ENCODE measurements at regions not wholly inside any gene's neighbourhood (a gene's known extent, or its start where the extent isn't known, plus 50 kb on each side); places are given as distances from the start of the nearest gene placed in this dataset.
"Not testable (repeated sequence)": the region's sequence is repeated elsewhere in the genome, so short reads cannot be mapped to it uniquely, and the experiment has no call there.

- DNase-seq (ENCODE audit: low spot score) (no peak), ATAC-seq (no peak)
Measured at GRCh38 chr1:214715126-214715525, 112.1 kb downstream of the CENPF start.

DNA sequence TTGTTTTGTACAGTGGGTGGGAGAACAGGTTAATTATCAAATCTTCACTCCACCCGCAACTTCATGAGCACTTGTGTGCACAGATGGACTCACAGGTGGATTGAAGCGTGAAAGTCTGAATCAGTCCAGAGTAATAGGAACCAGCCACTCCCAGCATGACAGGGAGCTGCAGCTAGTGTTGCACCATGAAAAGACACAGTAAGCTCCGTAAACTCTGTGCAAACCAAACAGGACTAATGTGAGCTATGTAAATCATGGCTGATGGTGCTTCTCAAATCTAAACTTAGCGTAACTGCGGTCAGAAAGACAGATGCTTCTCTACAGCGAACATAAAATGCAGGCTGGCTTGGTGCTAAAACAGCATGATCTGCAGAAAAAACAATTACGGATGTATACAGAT, 114.4 kb downstream of the CENPF start:
- DNase-seq (ENCODE audit: low spot score) (no peak), ATAC-seq (no peak)

DNA sequence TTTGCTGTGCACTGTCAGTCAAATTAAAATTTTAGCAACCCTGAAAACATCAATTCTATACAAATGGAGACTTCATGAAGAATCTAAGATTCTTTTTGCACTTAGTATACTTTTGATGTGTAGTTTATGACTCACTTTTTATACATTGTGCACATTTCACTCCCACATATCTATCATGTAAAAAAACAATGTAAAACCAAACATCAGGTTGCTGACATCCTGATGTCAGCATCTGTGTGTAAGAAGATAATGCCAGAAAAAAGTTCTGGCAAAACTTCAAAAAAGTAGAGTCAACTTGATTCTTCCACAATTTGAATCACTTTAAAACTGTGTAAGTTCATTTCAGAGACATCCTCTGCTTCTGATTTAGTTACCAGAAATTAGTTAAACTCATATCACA, 115.7 kb downstream of the CENPF start:
- ATAC-seq (no peak), DNase-seq (ENCODE audit: low spot score) (no peak)

- ATAC-seq (no peak), DNase-seq (ENCODE audit: low spot score) (no peak)
Measured at GRCh38 chr1:214719207-214719606, 116.2 kb downstream of the CENPF start.

DNA sequence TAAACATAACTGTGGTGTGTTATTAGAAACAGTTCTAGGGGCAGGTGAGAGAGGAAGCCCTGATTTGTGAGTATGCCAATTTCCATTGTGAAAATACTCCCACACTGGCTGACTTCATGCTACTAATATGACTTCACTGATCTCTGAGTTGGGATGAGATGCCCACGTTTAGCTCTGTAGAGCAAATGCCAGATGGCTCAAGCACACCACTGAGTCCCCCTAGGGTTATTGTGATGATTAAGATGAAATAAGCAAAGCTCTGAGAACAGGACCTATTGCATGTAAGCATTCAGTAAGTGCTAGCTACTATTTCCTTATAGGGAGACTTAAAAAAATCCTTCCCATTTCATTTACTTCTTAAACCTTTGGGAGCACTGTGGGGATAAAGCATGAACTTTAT, 117.6 kb downstream of the CENPF start:
- ATAC-seq: no peak
- no peak for DNase-seq (ENCODE audit: low spot score)

GRCh38 chr1:214727274-214727673, 124.3 kb downstream of the CENPF start:
- DNase-seq (ENCODE audit: low spot score): no peak
- no peak for ATAC-seq

DNA sequence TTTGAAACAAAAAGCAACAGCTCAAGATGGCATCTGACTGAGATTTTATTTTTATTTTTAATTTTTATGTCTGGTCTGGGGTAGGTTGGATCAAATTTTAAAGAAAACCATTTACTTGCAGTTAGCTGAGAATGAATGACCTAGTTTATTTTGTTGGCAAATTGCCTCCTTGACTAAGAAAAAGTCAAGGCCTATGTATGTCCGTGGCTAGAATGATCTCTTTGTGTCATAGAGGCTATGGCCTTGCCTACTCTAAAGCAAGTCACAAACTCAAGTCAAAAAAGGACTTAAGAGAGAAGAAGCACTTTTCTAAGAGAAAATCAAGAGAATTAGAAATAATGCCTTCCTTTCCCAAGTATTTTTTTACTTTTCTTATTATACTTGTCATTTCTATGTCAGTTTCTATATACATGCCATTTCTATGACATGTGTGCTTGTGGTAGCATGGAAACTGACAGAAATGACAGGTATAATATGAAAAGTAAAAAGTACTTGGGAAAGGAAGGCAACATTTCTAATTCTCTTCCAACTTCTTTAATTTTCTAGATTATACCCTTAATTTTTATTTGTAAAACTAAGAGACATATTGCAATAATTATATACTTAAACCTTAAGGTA, 136.7 kb downstream of the CENPF start:
- DNase-seq (ENCODE audit: low spot score): no peak
- ATAC-seq: no peak

DNA sequence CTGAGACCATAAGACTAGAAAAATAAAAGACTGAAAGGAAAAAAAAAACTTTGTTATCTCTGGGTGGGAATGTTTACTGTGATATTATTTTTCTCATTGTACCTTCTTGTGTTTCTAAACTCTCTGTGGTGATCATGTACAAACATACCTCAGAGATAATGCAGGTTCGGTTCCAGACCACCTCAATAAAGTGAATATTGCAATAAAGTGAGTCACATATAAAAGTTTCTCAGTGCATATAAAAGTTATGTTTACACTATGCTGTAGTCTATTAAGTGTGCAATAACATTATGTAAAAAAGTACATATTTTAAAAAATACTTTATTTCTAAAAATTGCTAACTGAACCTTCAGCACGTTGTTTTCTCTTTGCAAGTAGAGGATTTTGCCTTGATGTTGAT, 137.5 kb downstream of the CENPF start:
- ATAC-seq: no peak

GRCh38 chr1:214747050-214747635, 144.1 kb downstream of the CENPF start:
- DNase-seq (ENCODE audit: low spot score) (no peak), ATAC-seq (no peak)

More for the DNA sequence above, 137.5 kb downstream of the CENPF start:
- DNase-seq (ENCODE audit: low spot score): no peak

- ATAC-seq (no peak), DNase-seq (ENCODE audit: low spot score) (no peak)
Measured at GRCh38 chr1:214753236-214753852, 150.3 kb downstream of the CENPF start.

DNA sequence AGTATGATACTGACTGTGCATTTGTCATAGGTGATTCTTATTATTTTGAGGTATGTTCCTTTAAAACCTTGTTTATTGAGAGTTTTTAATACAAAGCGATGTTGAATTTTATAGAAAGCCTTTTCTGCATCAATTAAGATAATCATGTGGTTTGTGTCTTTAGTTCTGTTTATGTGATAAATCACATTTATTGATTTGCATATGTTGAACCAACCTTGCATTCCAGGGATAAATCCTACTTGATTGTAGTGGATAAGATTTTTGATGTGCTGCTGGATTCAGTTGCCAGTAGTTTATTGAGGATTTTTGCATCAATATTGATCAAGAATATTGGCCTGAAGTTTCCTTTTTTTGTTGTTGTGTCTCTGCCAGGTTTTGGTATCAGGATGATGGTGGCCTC, 158.0 kb downstream of the CENPF start:
- ATAC-seq: no peak
- DNase-seq (ENCODE audit: low spot score): no peak

DNA sequence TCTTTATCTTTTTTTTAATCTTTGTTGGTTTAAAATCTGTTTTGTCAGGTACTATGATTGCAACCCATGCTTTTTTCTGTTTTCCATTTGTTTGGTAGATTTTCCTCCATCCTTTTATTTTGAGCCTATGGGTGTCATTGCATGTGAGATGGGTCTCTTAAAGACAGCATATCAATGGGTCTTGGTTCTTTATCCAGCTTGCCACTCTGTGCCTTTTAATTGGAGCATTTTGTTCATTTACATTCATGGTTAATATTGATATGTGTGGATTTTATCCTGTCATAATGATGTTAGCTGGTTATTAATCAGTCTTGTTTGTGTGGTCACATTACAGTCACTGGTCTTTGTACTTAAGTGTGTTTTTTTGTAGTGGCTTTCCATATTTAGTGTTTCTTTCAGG, 159.9 kb downstream of the CENPF start:
- DNase-seq (ENCODE audit: low spot score): no peak
- ATAC-seq: no peak

DNA sequence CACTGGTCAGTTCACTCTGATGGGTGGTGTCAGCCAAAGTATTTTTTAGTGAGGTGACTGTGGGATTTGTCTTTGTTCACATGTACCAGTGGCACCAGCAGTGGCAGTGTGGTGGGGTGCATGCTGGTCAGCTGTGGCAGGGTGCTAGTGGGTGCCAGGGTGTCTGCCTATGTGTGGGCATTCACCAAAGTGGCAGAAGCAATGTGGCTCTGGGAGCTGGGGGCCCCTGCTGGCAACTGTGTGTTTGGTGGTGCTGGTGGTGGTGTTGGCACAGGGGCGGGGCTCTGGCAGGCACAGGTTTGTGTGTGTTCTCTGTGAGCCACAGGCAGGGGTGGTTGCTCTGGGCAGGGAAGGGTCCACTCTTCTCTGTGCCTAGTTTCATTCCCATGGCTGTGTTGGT, 161.5 kb downstream of the CENPF start:
- no peak for DNase-seq (ENCODE audit: low spot score)
- ATAC-seq: no peak

DNA sequence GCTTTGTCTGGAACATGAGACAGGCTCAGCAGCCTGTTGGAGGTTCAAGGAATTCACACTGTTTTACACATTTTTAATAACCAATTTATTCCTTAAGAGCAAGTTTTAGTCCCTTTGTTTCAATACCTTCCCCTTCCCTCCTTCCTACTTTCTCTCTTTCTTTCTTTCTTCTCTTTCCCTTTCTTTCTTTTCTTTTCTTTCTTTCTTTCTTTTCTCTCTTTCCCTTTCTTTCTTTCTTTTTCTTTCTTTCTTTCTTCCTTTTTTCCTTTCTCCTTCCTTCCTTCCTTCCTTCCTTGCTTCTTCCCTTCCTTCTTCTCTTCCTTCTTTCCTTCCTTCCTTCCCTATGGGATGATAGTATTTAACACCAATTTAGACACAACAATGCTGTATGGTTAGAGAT, 164.2 kb downstream of the CENPF start:
- ATAC-seq (no peak), DNase-seq (ENCODE audit: low spot score) (no peak)

DNA sequence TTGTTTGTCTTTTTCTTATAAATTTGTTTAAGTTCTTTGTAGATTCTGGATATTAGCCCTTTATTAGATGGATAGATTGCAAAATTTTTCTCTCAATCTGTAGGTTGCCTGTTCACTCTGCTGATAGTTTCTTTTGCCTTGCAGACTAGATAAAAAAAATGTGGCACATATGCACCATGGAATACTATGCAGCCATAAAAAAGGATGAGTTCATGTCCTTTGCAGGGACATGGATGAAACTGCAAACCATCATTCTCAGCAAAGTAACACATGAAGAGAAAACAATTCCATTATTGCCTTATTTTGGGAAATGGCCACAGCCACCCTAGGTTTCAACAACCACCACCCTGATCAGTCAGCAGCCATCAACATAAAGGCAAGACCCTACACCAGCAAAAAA, 166.7 kb downstream of the CENPF start:
- not testable (repeated sequence) for DNase-seq (ENCODE audit: low spot score); ATAC-seq

- ATAC-seq (no peak), DNase-seq (ENCODE audit: low spot score) (no peak)
Measured at GRCh38 chr1:214777364-214777763, 174.4 kb downstream of the CENPF start.

- ATAC-seq (no peak), DNase-seq (ENCODE audit: low spot score) (no peak)
Measured at GRCh38 chr1:214791961-214792360, 189.0 kb downstream of the CENPF start.

DNA sequence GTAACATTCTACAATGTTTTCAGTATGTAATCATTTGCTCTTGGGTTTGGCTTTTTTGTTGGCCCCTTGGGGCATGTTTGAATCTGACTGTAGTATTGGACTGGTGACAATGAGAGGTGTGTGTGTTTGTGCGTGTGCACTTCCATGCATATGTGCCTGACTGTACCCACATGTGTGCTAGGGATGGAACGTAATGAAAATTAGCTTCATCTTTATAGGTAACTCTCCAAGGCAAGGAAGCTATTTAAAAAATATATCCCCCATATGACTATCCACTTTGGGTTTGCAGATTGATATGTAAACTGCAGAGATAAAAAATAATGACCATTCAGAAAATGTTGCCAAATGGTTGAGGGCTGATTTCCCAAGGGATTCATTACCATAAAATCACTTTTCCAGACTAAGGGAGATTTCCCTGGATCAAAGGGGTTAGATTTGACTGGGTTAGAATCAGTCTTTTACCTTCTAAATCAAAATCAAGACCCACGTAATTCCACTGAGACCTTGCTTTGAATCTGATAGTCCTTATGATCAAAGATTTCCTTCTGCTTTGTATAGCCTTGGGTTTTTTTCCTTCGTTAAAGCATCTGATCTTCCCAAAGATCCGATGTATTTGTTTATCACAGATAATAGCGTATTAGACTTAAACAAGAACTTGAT, 189.7 kb downstream of the CENPF start:
- ATAC-seq: no peak
- DNase-seq (ENCODE audit: low spot score): no peak

DNA sequence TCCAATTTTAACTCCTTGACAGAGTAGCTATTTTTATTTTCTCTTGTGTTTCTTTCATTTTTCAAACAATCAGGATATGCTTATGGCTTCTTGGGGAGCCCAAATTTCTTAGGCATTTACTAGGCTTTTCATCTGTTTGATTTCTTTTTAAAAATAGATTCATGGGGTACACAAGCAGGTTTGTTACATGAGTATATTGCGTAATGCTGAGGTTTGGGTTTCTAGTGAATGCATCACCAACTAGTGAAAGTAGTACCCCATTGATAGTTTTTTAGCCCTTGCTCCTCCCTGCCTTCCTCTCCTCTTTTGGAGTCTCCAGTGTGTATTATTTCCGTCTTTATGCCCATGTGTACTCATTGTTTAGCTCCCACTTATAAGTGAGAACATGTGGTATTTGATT, 190.7 kb downstream of the CENPF start:
- ATAC-seq: no peak
- no peak for DNase-seq (ENCODE audit: low spot score)

DNA sequence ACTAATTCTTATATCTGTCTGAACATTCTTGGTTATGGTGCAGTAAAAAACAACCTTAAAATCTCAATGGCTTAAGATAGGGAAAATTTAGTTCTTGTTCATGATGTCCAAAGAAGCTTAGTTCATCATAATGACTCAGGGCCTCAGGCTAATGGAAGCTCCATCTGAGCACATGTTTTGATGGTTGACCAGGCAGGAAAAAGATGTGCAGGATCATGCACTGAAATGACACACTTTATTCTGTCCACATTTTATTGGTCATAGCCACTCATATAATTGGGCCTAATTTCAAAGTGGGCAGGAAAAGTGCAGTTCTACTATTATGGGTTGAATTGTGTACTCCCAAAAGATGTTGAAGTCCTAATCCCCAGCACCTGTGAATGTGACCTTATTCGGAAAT, 198.2 kb downstream of the CENPF start:
- ATAC-seq: no peak
- DNase-seq (ENCODE audit: low spot score): no peak

DNA sequence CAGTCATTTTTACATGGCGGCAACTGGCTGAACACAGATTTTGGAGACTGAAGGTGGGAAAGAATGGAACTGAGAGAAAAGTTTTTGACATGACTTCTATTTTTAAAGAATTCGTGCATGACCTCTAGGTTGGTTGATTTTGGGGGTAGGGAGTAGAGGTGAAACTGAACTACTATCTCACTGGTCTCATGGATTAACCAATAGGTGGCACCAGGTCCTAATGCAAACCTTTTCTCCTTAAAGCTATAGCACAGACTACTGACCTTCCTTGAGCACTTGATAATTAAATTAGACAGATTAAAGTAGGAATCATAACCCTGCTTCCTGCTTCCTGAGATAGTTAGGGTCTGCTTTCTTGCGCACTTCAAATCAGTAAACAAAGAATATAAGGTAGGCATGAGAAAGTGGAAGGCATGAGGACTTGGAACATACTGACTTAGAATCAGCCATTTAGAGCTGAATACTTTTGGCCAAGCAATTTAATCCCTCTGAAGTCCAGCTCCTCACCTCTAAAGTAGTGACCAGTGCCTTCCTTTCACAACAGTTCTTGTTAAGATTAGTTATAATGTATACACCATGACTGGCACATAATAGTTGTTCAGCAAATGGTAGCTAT, 206.0 kb downstream of the CENPF start:
- ATAC-seq (peak; percentile 81), DNase-seq (ENCODE audit: low spot score) (no peak)

GRCh38 chr1:214816603-214817002, 213.6 kb downstream of the CENPF start:
- ATAC-seq (no peak), DNase-seq (ENCODE audit: low spot score) (no peak)

Data from left lobe of liver (tissue), 2 donors.